AG04449 (cell line): ENCODE measurements at regions not wholly inside any gene's neighbourhood (a gene's known extent, or its start where the extent isn't known, plus 50 kb on each side); places are given as distances from the start of the nearest gene placed in this dataset.

Source experiments
- CTCF ChIA-PET: fragments of 350-600 bp; formaldehyde crosslinking; extraction: SDS; loops from one replicate; lab custom pipeline; 2021; ENCODE audit warnings: antibody characterized with exemption; lab: Yijun Ruan, JAX
- POLR2A ChIA-PET: fragments of 400-600, 350-600 bp; formaldehyde crosslinking; extraction: SDS; loops from one replicate; lab custom pipeline; 2020; ENCODE audit warnings: antibody characterized with exemption, inconsistent platforms; lab: Yijun Ruan, JAX
- DNase-seq: peaks from one replicate; pipeline ENCODE4 v3.0.0-alpha.2; 2010; ENCODE audit warnings: low read depth, low spot score
- H3K4me3 ChIP-seq: 2 replicates; pipeline ENCODE4 v1.5.1; 2011; ENCODE audit warnings: low read depth, mild to moderate bottlenecking, control low read depth, low read length
- CTCF ChIP-seq: IDR thresholded peaks from one replicate; pipeline ENCODE4 v1.5.1; 2011; ENCODE audit warnings: mild to moderate bottlenecking, moderate library complexity, low read length, control low read depth, inconsistent platforms; ENCODE audit not compliant: insufficient read depth; ENCODE audit errors: missing control alignments

GRCh38 chr6:133610227-133610840 lies 278.6 kb upstream of the TCF21 start:
- CTCF ChIA-PET = no interaction called here
- H3K4me3 ChIP-seq = no peak overlapping the region
- DNase-seq = no peak
- TF ChIP-seq CTCF = no peak
- POLR2A ChIA-PET = interaction anchor here (0.6 kb wide), 1 partner anchor 306 kb away, joined by 3 read pairs; no protein-coding TSS in a partner anchor

- POLR2A ChIA-PET = no interaction called here
- no peak overlapping the region for H3K4me3 ChIP-seq
- no peak for DNase-seq
- CTCF ChIA-PET = no interaction called here
- no peak for TF ChIP-seq CTCF
These were observed 277.9 kb upstream of the TCF21 start for GRCh38 chr6:133610971-133611370.

- no peak overlapping the region for H3K4me3 ChIP-seq
- POLR2A ChIA-PET = no interaction called here
- CTCF ChIA-PET = interaction anchor here (0.5 to 1.5 kb wide), 2 partner anchors 276 to 305 kb away, joined by 3 to 6 read pairs; partner anchors contain the start of gene TCF21
These were observed 276.5 kb upstream of the TCF21 start for GRCh38 chr6:133612459-133612858.

GRCh38 chr6:133613211-133613610 lies 275.7 kb upstream of the TCF21 start:
- CTCF ChIA-PET = interaction anchor here (0.8 to 1.5 kb wide), 3 partner anchors 11 to 304 kb away, joined by 3 to 6 read pairs (median 3); no protein-coding TSS in a partner anchor
- POLR2A ChIA-PET = no interaction called here
- DNase-seq = no peak

More at GRCh38 chr6:133612459-133612858, 276.5 kb upstream of the TCF21 start:
- no peak for DNase-seq
- no peak for TF ChIP-seq CTCF

GRCh38 chr6:133621751-133622150 lies 267.2 kb upstream of the TCF21 start:
- TF ChIP-seq CTCF = no peak
- ChIA-PET POLR2A (no interaction called here), CTCF (no interaction called here)
- no peak overlapping the region for H3K4me3 ChIP-seq
- DNase-seq = no peak

More at GRCh38 chr6:133613211-133613610, 275.7 kb upstream of the TCF21 start:
- no peak for TF ChIP-seq CTCF
- no peak overlapping the region for H3K4me3 ChIP-seq

- no peak overlapping the region for H3K4me3 ChIP-seq
- POLR2A ChIA-PET = interaction anchor here (0.8 kb wide), 1 partner anchor 21 kb away, joined by 3 read pairs; no protein-coding TSS in a partner anchor
- no peak for TF ChIP-seq CTCF
- DNase-seq = peak; percentile 63
- CTCF ChIA-PET = interaction anchor here (0.9 to 1.9 kb wide), 3 partner anchors 9 to 294 kb away, joined by 3 to 5 read pairs (median 5); no protein-coding TSS in a partner anchor
These were observed 265.8 kb upstream of the TCF21 start for GRCh38 chr6:133623065-133623464.
